Uterus (tissue), 2 donors: ENCODE measurements at regions not wholly inside any gene's neighbourhood (a gene's known extent, or its start where the extent isn't known, plus 50 kb on each side); places are given as distances from the start of the nearest gene placed in this dataset.

Experiments
- POLR2A ChIP-seq, 2 donors: fragments of 450-650 bp; IDR thresholded peaks; one replicate each; pipeline ENCODE4 v1.6.1; 2016; ENCODE audit warnings: antibody characterized with exemption in 2 of 2, mild to moderate bottlenecking in 1 of 2, moderate library complexity in 1 of 2
- TF ChIP-seq, protein P1 (sequence below), 4 experiments: fragments of 200-600 bp in 2 of 4; fragments of 450-650 bp in 2 of 4; sonication (generic) in 2 of 4; IDR thresholded peaks; one replicate each; pipeline ENCODE4 v1.5.1; 2016 to 2019; ENCODE audit warnings: antibody characterized with exemption in 4 of 4, mild to moderate bottlenecking in 2 of 4, moderate library complexity in 1 of 4

DNA sequence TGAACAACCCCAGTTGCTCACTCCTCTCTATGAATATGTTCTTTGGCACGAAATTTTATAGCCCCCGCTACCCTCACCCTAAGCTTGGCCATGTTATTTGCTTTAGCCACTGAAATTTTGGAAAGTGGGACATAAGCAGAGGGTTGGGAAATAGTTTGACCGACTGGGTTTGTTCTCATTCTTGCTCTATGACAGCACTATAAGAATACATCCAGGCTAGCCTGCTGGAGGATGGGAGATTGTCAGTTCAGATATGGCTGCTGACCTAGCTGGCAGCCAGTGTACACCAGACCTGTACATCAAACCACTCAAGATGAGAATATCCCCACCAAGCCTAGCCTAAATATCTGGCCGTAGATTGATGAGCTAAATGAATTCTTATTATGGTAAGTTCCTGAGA, 298.1 kb downstream of the PDGFC start:
- TF ChIP-seq, protein P1, sequence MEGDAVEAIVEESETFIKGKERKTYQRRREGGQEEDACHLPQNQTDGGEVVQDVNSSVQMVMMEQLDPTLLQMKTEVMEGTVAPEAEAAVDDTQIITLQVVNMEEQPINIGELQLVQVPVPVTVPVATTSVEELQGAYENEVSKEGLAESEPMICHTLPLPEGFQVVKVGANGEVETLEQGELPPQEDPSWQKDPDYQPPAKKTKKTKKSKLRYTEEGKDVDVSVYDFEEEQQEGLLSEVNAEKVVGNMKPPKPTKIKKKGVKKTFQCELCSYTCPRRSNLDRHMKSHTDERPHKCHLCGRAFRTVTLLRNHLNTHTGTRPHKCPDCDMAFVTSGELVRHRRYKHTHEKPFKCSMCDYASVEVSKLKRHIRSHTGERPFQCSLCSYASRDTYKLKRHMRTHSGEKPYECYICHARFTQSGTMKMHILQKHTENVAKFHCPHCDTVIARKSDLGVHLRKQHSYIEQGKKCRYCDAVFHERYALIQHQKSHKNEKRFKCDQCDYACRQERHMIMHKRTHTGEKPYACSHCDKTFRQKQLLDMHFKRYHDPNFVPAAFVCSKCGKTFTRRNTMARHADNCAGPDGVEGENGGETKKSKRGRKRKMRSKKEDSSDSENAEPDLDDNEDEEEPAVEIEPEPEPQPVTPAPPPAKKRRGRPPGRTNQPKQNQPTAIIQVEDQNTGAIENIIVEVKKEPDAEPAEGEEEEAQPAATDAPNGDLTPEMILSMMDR (IDR thresholded peaks at IDR 0.05): no peak
- no peak for TF ChIP-seq POLR2A (IDR thresholded peaks at IDR 0.05)
